Caco-2 (cell line): ENCODE measurements at regions not wholly inside any gene's neighbourhood (a gene's known extent, or its start where the extent isn't known, plus 50 kb on each side); places are given as distances from the start of the nearest gene placed in this dataset.

Experiments
- BruUV-seq: library from RNA; stranded (reverse); fragments of 400-500 nt; replicated peaks from 2 replicates; lab custom pipeline; 2021; lab: Mats Ljungman, UMichigan
- CTCF ChIA-PET: fragments of 300-600 bp; sonication (Branson Sonifier 250); formaldehyde crosslinking; loops from one replicate; lab custom pipeline; 2022; ENCODE audit warnings: antibody characterized with exemption; lab: Charles Lee
- POLR2A ChIA-PET: fragments of 300-600 bp; sonication (Branson Sonifier 250); formaldehyde crosslinking; loops from one replicate; lab custom pipeline; 2022; ENCODE audit warnings: antibody characterized with exemption; lab: Charles Lee
- DNase-seq, 2 experiments: peaks; one replicate each; pipeline versions ENCODE4 v3.0.0 to v3.0.0-alpha.2; 2020 to 2022
- H3K27me3 ChIP-seq: replicated peaks from 2 replicates; pipeline ENCODE4 v1.6.0; 2011; ENCODE audit warnings: low read length; ENCODE audit not compliant: control insufficient read depth, insufficient read depth
- H3K36me3 ChIP-seq: 2 replicates; pipeline ENCODE4 v1.5.1; 2011; ENCODE audit warnings: low read length; ENCODE audit not compliant: control insufficient read depth, insufficient read depth
- H3K4me1 ChIP-seq: fragments of 250-450 bp; sonication (Bioruptor Pico); 2 replicates; pipeline ENCODE4 v1.5.1; 2020; ENCODE audit warnings: mild to moderate bottlenecking
- H3K4me3 ChIP-seq: 2 replicates; pipeline ENCODE4 v1.5.1; 2011; ENCODE audit warnings: low read depth, mild to moderate bottlenecking, control low read depth, low read length
- H3K9me3 ChIP-seq: fragments of 250-450 bp; sonication (Bioruptor Pico); 2 replicates; pipeline ENCODE4 v1.5.1; 2020; ENCODE audit warnings: mild to moderate bottlenecking, moderate library complexity
- H3K27ac Mint-ChIP-seq: one replicate; pipeline ENCODE4 v1.8.0; 2022; ENCODE audit warnings: mixed read lengths; ENCODE audit not compliant: unreplicated experiment
- H3K27me3 Mint-ChIP-seq: one replicate; pipeline ENCODE4 v1.8.0; 2022; ENCODE audit warnings: mixed read lengths; ENCODE audit not compliant: insufficient read depth, unreplicated experiment
- H3K36me3 Mint-ChIP-seq: one replicate; pipeline ENCODE4 v1.8.0; 2022; ENCODE audit warnings: mild to moderate bottlenecking, mixed read lengths; ENCODE audit not compliant: insufficient read depth, unreplicated experiment
- H3K4me1 Mint-ChIP-seq: one replicate; pipeline ENCODE4 v1.8.0; 2022; ENCODE audit warnings: low read depth, mixed read lengths; ENCODE audit not compliant: unreplicated experiment
- H3K4me3 Mint-ChIP-seq: one replicate; pipeline ENCODE4 v1.8.0; 2022; ENCODE audit warnings: mild to moderate bottlenecking, moderate library complexity, mixed read lengths; ENCODE audit not compliant: unreplicated experiment
- H3K9me3 Mint-ChIP-seq: one replicate; pipeline ENCODE4 v1.8.0; 2022; ENCODE audit warnings: mixed read lengths; ENCODE audit not compliant: unreplicated experiment
- CTCF ChIP-seq, 2 experiments: fragments of 200-600 bp in 1 of 2; IDR thresholded peaks; 1 replicate in 1 of 2; 2 replicates in 1 of 2; pipeline versions ENCODE4 v1.5.1 to v1.8.0; 2011 to 2022; ENCODE audit warnings: antibody characterized with exemption in 1 of 2, control low read depth in 1 of 2, inconsistent platforms in 1 of 2, low read depth in 1 of 2, low read length in 1 of 2, mild to moderate bottlenecking in 1 of 2, moderate library complexity in 1 of 2; ENCODE audit not compliant: insufficient read depth in 1 of 2, severe bottlenecking in 1 of 2, unreplicated experiment in 1 of 2
- intact Hi-C: fragments of 100-400 bp; cut with micrococcal nuclease; formaldehyde crosslinking; loops from one replicate; pipeline ENCODE4 v1.10.0; 2022; ENCODE audit not compliant: unreplicated experiment

GRCh38 chr7:47049234-47049774, 532.6 kb downstream of the TNS3 start:
- H3K4me3 Mint-ChIP-seq: no peak overlapping the region
- H3K36me3 ChIP-seq: no peaks in the 10 kb centered on the region
- H3K4me3 ChIP-seq: no peak overlapping the region
- H3K27me3 Mint-ChIP-seq: peaks cover 22% of the 10 kb centered on the region
- ChIA-PET CTCF (no interaction called here), POLR2A (no interaction called here)
- no peak for DNase-seq
- H3K9me3 ChIP-seq: no peaks in the 10 kb centered on the region; the same call in 1 of the 2 replicates
- H3K4me1 ChIP-seq: no peaks in the 10 kb centered on the region
- no peaks in the 10 kb centered on the region for H3K36me3 Mint-ChIP-seq
- no peaks in the 10 kb centered on the region for H3K9me3 Mint-ChIP-seq
- H3K27me3 ChIP-seq: no peaks in the 10 kb centered on the region; the same call in 1 of the 2 replicates
- no peak overlapping the region for H3K27ac Mint-ChIP-seq
- H3K4me1 Mint-ChIP-seq: no peaks in the 10 kb centered on the region
- TF ChIP-seq CTCF (IDR thresholded peaks at IDR 0.05; ENCODE audit: insufficient read depth in 1 of 2, low read depth in 1 of 2, low read length in 1 of 2, severe bottlenecking in 1 of 2, unreplicated experiment in 1 of 2): no peak
- BruUV-seq: no TSS peak
- intact Hi-C loops: no loop called here

- BruUV-seq: no TSS peak
- H3K4me3 ChIP-seq: no peak overlapping the region
- Mint-ChIP-seq H3K9me3 (no peaks in the 10 kb centered on the region), H3K27ac (no peak overlapping the region), H3K27me3 (peaks cover 22% of the 10 kb centered on the region), H3K4me3 (no peak overlapping the region), H3K4me1 (no peaks in the 10 kb centered on the region), H3K36me3 (no peaks in the 10 kb centered on the region)
- no peaks in the 10 kb centered on the region; the same call in 1 of the 2 replicates for H3K9me3 ChIP-seq
- no peaks in the 10 kb centered on the region; the same call in 1 of the 2 replicates for H3K27me3 ChIP-seq
- no peak for DNase-seq
- ChIA-PET POLR2A (no interaction called here), CTCF (no interaction called here)
- no peaks in the 10 kb centered on the region for H3K4me1 ChIP-seq
- intact Hi-C loops: no loop called here
- no peaks in the 10 kb centered on the region for H3K36me3 ChIP-seq
- TF ChIP-seq CTCF (IDR thresholded peaks at IDR 0.05; ENCODE audit: insufficient read depth in 1 of 2, low read depth in 1 of 2, low read length in 1 of 2, severe bottlenecking in 1 of 2, unreplicated experiment in 1 of 2): no peak
These were observed 534.5 kb downstream of the TNS3 start for GRCh38 chr7:47047384-47047783.

GRCh38 chr7:47046949-47047348, 535.0 kb downstream of the TNS3 start:
- Mint-ChIP-seq H3K4me3 (no peak overlapping the region), H3K27ac (no peak overlapping the region), H3K4me1 (no peaks in the 10 kb centered on the region), H3K27me3 (peaks cover 26% of the 10 kb centered on the region), H3K36me3 (no peaks in the 10 kb centered on the region), H3K9me3 (no peaks in the 10 kb centered on the region)
- POLR2A ChIA-PET: no interaction called here
- Histone ChIP-seq H3K36me3 (no peaks in the 10 kb centered on the region), H3K27me3 (no peaks in the 10 kb centered on the region; the same call in 1 of the 2 replicates), H3K4me1 (no peaks in the 10 kb centered on the region), H3K9me3 (no peaks in the 10 kb centered on the region; the same call in 1 of the 2 replicates), H3K4me3 (no peak overlapping the region)
- CTCF ChIA-PET: no interaction called here
- intact Hi-C loops: no loop called here
- no peak for TF ChIP-seq CTCF (IDR thresholded peaks at IDR 0.05; ENCODE audit: insufficient read depth in 1 of 2, low read depth in 1 of 2, low read length in 1 of 2, severe bottlenecking in 1 of 2, unreplicated experiment in 1 of 2)
- no TSS peak for BruUV-seq
- DNase-seq: no peak
